GM12874 (cell line): ENCODE measurements at regions not wholly inside any gene's neighbourhood (a gene's known extent, or its start where the extent isn't known, plus 50 kb on each side); places are given as distances from the start of the nearest gene placed in this dataset.

Experiments used
- TF ChIP-seq, protein P1 (sequence below): IDR thresholded peaks from 2 replicates; pipeline ENCODE4 v1.5.1; 2011; ENCODE audit warnings: low read depth, mild to moderate bottlenecking, control low read depth, low read length, moderate library complexity; ENCODE audit not compliant: insufficient read depth

DNA sequence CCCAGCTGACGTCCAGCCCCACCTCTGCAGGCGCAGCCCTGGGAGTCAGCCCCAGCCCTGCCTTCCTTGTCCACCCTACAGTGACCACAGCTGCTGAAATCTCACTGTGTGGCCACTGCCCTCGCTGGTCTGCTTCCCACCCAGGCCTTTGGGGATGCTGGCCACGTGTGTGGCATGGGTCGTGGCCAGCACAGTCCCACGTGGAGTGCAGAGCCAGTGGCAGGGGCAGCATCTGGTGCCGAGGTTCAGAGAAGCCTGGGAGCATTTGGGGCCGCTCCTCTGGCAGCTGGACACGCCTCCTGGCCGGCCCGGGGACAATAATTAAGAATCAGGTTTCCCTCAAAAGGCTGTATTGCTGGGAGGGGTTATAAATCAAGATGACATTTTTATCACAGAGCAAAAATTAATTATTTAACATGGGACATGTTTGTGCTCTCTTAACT is 92.1 kb downstream of the HMX1 start:
- TF ChIP-seq, protein P1, sequence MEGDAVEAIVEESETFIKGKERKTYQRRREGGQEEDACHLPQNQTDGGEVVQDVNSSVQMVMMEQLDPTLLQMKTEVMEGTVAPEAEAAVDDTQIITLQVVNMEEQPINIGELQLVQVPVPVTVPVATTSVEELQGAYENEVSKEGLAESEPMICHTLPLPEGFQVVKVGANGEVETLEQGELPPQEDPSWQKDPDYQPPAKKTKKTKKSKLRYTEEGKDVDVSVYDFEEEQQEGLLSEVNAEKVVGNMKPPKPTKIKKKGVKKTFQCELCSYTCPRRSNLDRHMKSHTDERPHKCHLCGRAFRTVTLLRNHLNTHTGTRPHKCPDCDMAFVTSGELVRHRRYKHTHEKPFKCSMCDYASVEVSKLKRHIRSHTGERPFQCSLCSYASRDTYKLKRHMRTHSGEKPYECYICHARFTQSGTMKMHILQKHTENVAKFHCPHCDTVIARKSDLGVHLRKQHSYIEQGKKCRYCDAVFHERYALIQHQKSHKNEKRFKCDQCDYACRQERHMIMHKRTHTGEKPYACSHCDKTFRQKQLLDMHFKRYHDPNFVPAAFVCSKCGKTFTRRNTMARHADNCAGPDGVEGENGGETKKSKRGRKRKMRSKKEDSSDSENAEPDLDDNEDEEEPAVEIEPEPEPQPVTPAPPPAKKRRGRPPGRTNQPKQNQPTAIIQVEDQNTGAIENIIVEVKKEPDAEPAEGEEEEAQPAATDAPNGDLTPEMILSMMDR: no peak

DNA sequence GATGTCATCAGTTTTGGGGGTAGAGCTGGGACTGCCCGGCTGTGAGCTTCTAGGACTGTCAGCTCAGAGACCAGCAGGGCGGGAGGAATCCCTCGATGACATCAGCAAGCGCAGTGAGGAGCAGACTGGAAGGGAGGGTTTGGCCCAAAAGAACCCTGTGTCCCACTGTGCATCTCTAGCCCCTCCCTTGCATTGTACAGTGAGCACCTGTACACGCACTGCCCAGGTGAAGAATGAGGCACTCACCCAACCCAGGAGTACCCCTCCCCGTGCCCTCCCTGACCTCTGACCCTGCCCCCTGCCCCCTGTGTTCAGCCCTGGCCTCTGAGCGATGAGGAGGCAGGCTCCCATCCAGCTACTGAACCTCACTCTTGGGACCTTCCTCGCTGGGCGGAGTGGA is 92.9 kb downstream of the HMX1 start:
- TF ChIP-seq, protein P1: no peak

DNA sequence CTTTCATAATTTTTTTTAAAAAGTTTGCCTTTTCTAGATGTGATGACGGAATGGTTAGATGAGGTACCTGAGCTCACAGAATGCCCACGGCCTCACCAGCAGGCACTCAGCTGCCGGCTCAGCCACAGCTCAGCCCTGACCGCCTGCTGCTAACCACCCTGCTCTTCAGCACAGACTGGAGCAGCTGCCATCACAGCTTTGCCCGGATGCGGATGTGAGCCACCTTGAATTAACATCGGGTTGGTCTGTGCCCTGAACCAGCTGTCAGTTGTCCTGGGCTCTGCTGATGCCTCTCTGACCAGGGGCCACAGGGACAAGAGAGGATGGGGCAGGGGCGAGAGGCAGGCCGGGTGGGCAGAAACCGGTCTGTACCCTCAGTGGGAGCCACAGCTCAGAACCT is 93.3 kb downstream of the HMX1 start:
- TF ChIP-seq, protein P1: no peak

DNA sequence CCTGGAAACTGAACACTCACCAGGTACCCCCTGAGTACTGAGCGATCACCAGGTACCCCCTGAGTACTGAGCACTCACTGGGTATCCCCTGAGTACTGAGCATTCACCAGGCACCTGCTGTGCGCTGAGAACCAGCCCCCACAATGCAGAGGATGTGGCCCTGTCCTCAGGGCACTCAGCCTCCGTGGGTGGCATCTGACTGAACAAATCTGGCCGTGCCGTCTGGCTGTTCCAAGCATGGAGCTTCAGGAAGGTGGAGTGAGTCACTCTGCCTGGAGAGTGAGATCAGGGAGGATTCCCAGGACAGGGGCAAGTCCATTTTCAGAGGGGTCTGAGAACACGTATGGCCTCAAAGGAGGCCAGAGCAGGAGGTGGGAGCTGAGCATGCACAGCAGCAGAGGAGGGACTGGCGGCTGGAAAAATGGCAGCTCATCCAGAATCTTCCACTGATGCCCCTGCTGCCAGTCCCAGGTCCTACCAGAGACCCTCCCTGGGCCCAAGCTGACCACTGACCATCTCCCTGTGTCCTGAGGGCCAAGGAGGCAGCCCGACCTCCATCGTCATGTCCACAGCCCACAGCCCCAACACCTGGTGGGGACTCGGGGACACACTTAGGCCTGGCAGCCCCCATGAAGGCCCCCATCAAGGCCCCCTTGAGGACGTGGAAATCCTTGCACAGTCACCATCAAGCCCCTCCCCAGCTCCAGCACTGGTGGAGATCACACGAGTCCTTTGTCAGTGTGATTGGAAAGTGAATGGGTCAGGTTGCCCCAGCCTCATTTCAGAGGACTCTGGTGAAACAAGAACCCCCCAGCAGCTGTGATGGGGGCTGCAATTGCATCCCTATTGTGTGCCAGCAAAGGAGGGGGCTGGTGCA is 94.1 kb downstream of the HMX1 start:
- TF ChIP-seq, protein P1: no peak

DNA sequence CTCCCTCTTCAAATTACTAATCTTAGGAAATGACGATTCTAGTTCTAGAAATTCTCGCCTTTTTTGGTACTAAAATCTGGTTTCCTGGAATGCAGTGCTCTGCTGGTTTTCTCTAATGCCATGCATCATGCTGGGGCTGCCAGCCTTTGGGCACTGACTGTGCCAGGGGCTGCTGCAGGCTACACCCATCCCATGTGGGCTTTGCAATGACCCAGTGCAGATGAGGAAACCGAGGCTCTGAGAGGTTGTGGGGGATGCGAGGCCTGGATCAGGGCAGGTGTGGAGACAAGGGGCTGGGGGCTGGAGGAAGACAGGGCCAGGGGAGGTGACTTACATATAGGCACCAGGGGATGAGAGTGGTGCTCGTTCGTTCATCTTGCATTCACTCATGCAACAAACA is 95.3 kb downstream of the HMX1 start:
- TF ChIP-seq, protein P1: no peak

DNA sequence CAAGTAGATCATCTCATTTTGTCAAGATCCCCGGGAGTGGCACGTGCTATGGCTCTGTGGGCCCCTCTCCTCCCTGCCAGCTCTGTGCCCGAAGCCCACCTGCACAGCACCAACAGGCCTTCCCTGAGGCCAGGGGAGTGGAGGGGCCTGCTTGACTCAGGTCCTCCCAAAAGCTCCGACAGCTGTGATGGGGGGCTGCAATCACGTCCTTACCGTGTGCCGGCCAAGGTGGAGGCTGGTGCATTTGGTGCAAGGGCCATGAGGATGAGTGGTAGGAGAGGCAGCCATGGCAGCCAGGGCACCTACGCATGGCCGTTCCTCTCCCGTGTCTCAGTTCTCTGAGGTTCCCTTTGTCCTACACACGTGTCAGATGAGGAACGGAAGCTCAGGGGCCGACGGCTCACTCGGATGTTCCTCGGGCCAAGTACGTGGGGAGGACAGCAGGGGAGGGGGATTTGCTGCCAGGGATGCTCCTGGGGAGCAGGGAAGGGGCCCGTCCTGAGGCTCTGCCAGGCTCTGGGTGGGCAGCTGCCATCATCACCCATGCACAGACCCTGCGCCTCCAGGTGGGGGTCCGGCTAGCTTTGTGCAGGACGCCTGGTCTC is 95.8 kb downstream of the HMX1 start:
- TF ChIP-seq, protein P1: no peak

DNA sequence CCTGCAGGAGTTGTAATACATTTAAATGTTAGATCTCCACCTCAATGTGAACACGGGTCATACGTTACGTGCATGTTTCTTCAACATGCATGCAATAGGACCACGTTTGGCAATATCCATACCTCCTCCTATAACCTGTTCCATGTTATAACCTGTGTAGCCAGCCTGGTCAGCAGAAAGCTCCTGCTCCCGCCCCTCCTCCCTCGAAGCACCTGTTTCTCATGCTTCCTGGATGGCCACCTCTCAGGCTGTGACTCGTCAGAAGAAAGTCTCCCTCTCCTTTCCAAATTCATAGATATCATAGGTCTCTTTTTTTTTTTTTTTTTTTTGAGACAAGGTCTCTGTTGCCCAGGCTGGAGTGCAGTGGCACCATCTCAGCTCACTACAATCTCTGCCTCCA is 96.5 kb downstream of the HMX1 start:
- TF ChIP-seq, protein P1: no peak
